ENCODE measurements at regions not wholly inside any gene's neighbourhood (a gene's known extent, or its start where the extent isn't known, plus 50 kb on each side); places are given as distances from the start of the nearest gene placed in this dataset.
A peak's percentile ranks its signal among the peaks of the same experiment; 100 is the strongest.

DNA sequence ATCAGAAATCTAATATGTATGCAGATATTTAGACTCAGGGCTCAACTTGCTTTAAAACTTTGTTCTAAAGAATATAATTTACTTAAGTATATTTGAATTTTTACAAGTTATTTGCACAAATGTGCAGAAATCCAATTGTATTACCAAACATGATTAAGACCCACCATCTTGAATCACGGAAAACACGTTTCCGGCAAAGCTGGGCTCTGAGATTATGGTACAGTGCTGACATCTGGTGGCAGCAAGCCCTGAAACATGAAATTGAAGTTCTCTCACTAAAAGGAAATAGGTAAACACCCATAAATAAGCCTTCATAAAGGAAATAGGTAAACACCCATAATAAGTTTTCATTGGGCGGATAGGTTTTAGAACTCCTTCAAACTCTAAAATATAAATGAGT, 98.3 kb upstream of the MAOA start:
- H3K27me3 Mint-ChIP-seq (ENCODE audit: insufficient read depth) = no peaks in the 10 kb centered on the region; the same call in none of the 2 replicates
- H3K36me3 Mint-ChIP-seq (ENCODE audit: low read depth) = no peaks in the 10 kb centered on the region
- no peaks in the 10 kb centered on the region for H3K4me1 Mint-ChIP-seq (ENCODE audit: low read depth)

DNA sequence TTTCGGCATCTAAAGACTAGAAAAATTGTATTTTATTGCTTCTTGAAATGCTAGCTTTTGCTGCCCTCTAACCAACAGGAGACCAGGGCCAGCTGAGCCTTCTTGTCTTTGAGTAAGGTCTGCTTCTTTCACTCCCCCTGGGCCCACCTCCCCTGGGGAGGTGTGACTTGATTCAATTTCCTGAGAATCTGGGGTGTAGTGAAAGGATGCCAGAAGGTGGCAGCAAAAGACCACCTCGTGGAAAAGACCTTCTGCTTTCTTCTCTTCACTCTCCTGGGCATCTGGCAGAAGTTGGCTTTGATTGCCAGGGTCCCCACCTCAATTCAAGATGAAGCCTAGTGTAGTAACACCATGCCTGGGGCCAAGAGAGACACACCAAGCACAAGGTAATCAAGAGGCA, 96.5 kb upstream of the MAOA start:
- Mint-ChIP-seq H3K4me1 (ENCODE audit: low read depth) (no peaks in the 10 kb centered on the region), H3K4me3 (no peak overlapping the region), H3K9me3 (no peaks in the 10 kb centered on the region), H3K36me3 (ENCODE audit: low read depth) (no peaks in the 10 kb centered on the region), H3K27ac (no peak overlapping the region), H3K27me3 (ENCODE audit: insufficient read depth) (no peaks in the 10 kb centered on the region; the same call in none of the 2 replicates)
- TF ChIP-seq, protein P1, sequence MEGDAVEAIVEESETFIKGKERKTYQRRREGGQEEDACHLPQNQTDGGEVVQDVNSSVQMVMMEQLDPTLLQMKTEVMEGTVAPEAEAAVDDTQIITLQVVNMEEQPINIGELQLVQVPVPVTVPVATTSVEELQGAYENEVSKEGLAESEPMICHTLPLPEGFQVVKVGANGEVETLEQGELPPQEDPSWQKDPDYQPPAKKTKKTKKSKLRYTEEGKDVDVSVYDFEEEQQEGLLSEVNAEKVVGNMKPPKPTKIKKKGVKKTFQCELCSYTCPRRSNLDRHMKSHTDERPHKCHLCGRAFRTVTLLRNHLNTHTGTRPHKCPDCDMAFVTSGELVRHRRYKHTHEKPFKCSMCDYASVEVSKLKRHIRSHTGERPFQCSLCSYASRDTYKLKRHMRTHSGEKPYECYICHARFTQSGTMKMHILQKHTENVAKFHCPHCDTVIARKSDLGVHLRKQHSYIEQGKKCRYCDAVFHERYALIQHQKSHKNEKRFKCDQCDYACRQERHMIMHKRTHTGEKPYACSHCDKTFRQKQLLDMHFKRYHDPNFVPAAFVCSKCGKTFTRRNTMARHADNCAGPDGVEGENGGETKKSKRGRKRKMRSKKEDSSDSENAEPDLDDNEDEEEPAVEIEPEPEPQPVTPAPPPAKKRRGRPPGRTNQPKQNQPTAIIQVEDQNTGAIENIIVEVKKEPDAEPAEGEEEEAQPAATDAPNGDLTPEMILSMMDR (IDR thresholded peaks at IDR 0.05) = peak; percentile 40; the same call in 1 of the 2 replicates
- DNase-seq = no peak

More for the DNA sequence above, 98.3 kb upstream of the MAOA start:
- Mint-ChIP-seq H3K4me3 (no peak overlapping the region), H3K27ac (no peak overlapping the region), H3K9me3 (no peaks in the 10 kb centered on the region)
- DNase-seq = peak; percentile 18
- TF ChIP-seq, protein P1 (IDR thresholded peaks at IDR 0.05) = peak; percentile 74

GRCh38 chrX:43560247-43560946, 95.7 kb upstream of the MAOA start:
- DNase-seq = no peak
- Mint-ChIP-seq H3K27me3 (ENCODE audit: insufficient read depth) (no peaks in the 10 kb centered on the region; the same call in 1 of the 2 replicates), H3K9me3 (no peaks in the 10 kb centered on the region), H3K4me3 (no peak overlapping the region), H3K27ac (no peak overlapping the region), H3K4me1 (ENCODE audit: low read depth) (no peaks in the 10 kb centered on the region), H3K36me3 (ENCODE audit: low read depth) (no peaks in the 10 kb centered on the region)
- TF ChIP-seq, protein P1 (IDR thresholded peaks at IDR 0.05) = no peak

DNA sequence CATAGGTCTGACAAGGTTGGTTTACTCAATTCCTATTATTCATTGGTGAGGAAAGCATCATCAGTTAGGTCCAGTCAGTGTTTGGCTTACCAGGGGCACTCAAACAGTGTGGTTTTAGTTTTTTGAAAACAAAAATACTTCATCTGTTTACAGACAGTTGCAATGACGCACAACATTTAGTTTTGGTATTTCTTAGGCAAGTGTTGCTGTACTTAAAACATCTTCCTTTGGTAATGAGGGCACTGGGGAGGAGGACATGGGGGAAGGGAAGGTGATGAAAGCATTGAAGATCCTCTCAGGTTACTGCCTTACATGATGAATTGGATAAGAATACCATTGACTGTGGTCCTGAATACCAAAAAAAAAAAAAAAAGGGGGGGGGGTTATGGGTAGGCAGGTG, 93.7 kb upstream of the MAOA start:
- H3K27me3 Mint-ChIP-seq (ENCODE audit: insufficient read depth) = no peaks in the 10 kb centered on the region; the same call in 1 of the 2 replicates
- H3K4me3 Mint-ChIP-seq = no peak overlapping the region
- no peak for DNase-seq

GRCh38 chrX:43564953-43565352, 91.1 kb upstream of the MAOA start:
- Mint-ChIP-seq H3K4me1 (ENCODE audit: low read depth) (no peaks in the 10 kb centered on the region), H3K4me3 (no peak overlapping the region), H3K36me3 (ENCODE audit: low read depth) (no peaks in the 10 kb centered on the region), H3K27me3 (ENCODE audit: insufficient read depth) (no peaks in the 10 kb centered on the region; the same call in 1 of the 2 replicates), H3K27ac (no peak overlapping the region), H3K9me3 (no peaks in the 10 kb centered on the region)
- DNase-seq = no peak
- TF ChIP-seq, protein P1 (IDR thresholded peaks at IDR 0.05) = no peak

More for the DNA sequence above, 93.7 kb upstream of the MAOA start:
- H3K27ac Mint-ChIP-seq = no peak overlapping the region
- H3K36me3 Mint-ChIP-seq (ENCODE audit: low read depth) = no peaks in the 10 kb centered on the region
- H3K9me3 Mint-ChIP-seq = no peaks in the 10 kb centered on the region
- TF ChIP-seq, protein P1 (IDR thresholded peaks at IDR 0.05) = no peak
- H3K4me1 Mint-ChIP-seq (ENCODE audit: low read depth) = no peaks in the 10 kb centered on the region

Measured in HFFc6 (cell line).